ENCODE measurements at regions not wholly inside any gene's neighbourhood (a gene's known extent, or its start where the extent isn't known, plus 50 kb on each side); places are given as distances from the start of the nearest gene placed in this dataset.

GRCh38 chr3:32048487-32049182 lies 57.8 kb upstream of the GPD1L start:
- TF ChIP-seq CTCF (conservative IDR thresholded peaks at IDR 0.05; ENCODE audit: low read length) (no peak), EZH2phosphoT487 (IDR thresholded peaks at IDR 0.05; ENCODE audit: borderline replicate concordance, low read depth, low read length) (no peak)
